Endothelial cell (in vitro differentiated cells): ENCODE measurements at regions not wholly inside any gene's neighbourhood (a gene's known extent, or its start where the extent isn't known, plus 50 kb on each side); places are given as distances from the start of the nearest gene placed in this dataset.

Experiments
- DNase-seq: peaks from one replicate; pipeline ENCODE4 v3.0.0; 2021; ENCODE audit warnings: low spot score
- H3K27ac Mint-ChIP-seq: one replicate; pipeline ENCODE4 v1.8.0; 2021; ENCODE audit warnings: mixed read lengths, inconsistent platforms; ENCODE audit not compliant: unreplicated experiment
- H3K27me3 Mint-ChIP-seq: one replicate; pipeline ENCODE4 v1.8.0; 2021; ENCODE audit warnings: mild to moderate bottlenecking, moderate library complexity, mixed read lengths, inconsistent platforms; ENCODE audit not compliant: unreplicated experiment
- H3K36me3 Mint-ChIP-seq: one replicate; pipeline ENCODE4 v1.8.0; 2021; ENCODE audit warnings: mild to moderate bottlenecking, low read depth, mixed read lengths, inconsistent platforms; ENCODE audit not compliant: unreplicated experiment
- H3K4me1 Mint-ChIP-seq: one replicate; pipeline ENCODE4 v1.8.0; 2021; ENCODE audit warnings: mild to moderate bottlenecking, mixed read lengths, inconsistent platforms; ENCODE audit not compliant: unreplicated experiment
- H3K4me3 Mint-ChIP-seq: one replicate; pipeline ENCODE4 v1.8.0; 2021; ENCODE audit warnings: mild to moderate bottlenecking, mixed read lengths, inconsistent platforms; ENCODE audit not compliant: unreplicated experiment
- H3K9me3 Mint-ChIP-seq: one replicate; pipeline ENCODE4 v1.8.0; 2021; ENCODE audit warnings: mixed read lengths, inconsistent platforms; ENCODE audit not compliant: unreplicated experiment
- CTCF ChIP-seq: fragments of 200-600 bp; sonication (generic); IDR thresholded peaks from one replicate; pipeline ENCODE4 v1.5.0; 2021; ENCODE audit warnings: antibody characterized with exemption; ENCODE audit not compliant: unreplicated experiment

GRCh38 chr10:129099486-129099885 lies 367.6 kb upstream of the MGMT start:
- Mint-ChIP-seq H3K4me1 (peaks cover 7% of the 10 kb centered on the region), H3K27me3 (no peaks in the 10 kb centered on the region), H3K36me3 (no peaks in the 10 kb centered on the region), H3K27ac (no peak overlapping the region), H3K4me3 (no peak overlapping the region), H3K9me3 (no peaks in the 10 kb centered on the region)
- no peak for DNase-seq
- no peak for TF ChIP-seq CTCF

DNA sequence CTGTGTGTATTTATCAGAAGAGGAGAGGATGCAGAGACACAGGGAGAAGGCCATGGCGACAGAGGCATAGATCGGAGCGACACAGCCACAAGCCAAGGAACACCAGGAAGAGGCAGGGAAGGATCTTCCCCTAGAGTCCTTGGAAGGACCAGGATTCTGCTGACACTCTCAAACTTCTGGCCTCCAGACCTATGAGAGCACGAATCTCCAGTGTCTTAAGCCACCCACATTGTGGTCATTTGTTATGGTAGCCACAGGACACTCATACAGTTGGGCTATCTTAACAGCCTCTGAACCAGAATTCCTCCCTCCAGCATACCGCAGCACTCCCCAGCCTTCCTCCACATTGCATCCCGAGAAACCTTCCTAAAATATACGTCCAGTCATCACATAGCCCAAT lies 367.0 kb upstream of the MGMT start:
- Mint-ChIP-seq H3K27ac (no peak overlapping the region), H3K4me3 (no peak overlapping the region), H3K4me1 (peaks cover 8% of the 10 kb centered on the region), H3K36me3 (no peaks in the 10 kb centered on the region), H3K27me3 (no peaks in the 10 kb centered on the region), H3K9me3 (no peaks in the 10 kb centered on the region)
- DNase-seq, result no peak
- TF ChIP-seq CTCF, result no peak

DNA sequence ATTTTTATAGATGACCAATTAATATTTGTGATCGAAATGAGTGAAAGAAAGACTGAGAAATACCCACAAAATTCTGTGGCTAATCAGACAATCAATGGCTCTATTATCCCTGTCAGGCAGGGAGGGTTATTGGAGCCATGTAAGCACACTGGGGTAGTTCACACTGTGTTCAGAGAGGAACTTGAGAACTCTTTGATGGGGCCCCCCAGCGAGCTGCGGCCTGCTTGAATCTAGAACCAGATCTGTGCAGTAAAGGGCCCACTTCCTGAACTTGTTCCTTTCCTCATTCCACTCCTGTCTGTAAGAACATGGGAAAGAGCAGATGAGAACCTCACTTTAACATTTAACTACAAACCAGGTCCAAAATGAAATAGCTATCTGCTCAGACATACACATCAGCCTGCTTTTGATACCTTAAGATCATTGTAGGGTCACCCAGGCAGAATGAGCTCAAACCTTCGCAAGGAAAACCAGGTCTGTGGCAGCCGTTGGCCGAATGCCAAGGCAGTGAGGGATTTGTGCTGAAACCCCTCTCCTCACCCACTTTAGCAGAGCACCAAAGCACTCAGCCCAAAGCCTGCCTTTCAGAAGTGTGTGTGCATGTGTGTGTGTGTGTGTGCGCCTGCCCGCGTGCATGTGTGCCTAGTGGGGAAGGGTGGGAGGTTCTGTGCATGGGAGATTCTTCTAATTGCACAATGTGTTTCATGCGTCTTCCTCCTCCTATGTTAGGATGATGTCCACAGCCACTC lies 365.6 kb upstream of the MGMT start:
- no peak for DNase-seq
- H3K27ac Mint-ChIP-seq, result no peak overlapping the region
- peaks cover 11% of the 10 kb centered on the region for H3K4me1 Mint-ChIP-seq
- no peak overlapping the region for H3K4me3 Mint-ChIP-seq
- no peaks in the 10 kb centered on the region for H3K36me3 Mint-ChIP-seq
- H3K9me3 Mint-ChIP-seq, result no peaks in the 10 kb centered on the region
- no peaks in the 10 kb centered on the region for H3K27me3 Mint-ChIP-seq
- TF ChIP-seq CTCF, result no peak

GRCh38 chr10:129102906-129103693 lies 363.9 kb upstream of the MGMT start:
- Mint-ChIP-seq H3K36me3 (no peaks in the 10 kb centered on the region), H3K4me1 (peaks cover 11% of the 10 kb centered on the region), H3K9me3 (no peaks in the 10 kb centered on the region), H3K4me3 (no peak overlapping the region), H3K27ac (peak overlapping the region; percentile 21), H3K27me3 (no peaks in the 10 kb centered on the region)
- TF ChIP-seq CTCF, result no peak
- DNase-seq, result no peak
